PC-3 (cell line): ENCODE measurements at regions not wholly inside any gene's neighbourhood (a gene's known extent, or its start where the extent isn't known, plus 50 kb on each side); places are given as distances from the start of the nearest gene placed in this dataset.
"Not testable (repeated sequence)": the region's sequence is repeated elsewhere in the genome, so short reads cannot be mapped to it uniquely, and the experiment has no call there.

ENCODE experiments used
- CTCF ChIP-seq: fragments of 300-600 bp; sonication (generic); conservative IDR thresholded peaks from 2 replicates; pipeline ENCODE4 v1.5.1; 2017; ENCODE audit warnings: antibody characterized with exemption, low read depth, mild to moderate bottlenecking, low read length
- EZH2phosphoT487 ChIP-seq: fragments of 300-600 bp; sonication (generic); IDR thresholded peaks from 2 replicates; pipeline ENCODE4 v1.6.1; 2018; ENCODE audit warnings: mild to moderate bottlenecking, antibody characterized with exemption, low read length, borderline replicate concordance

GRCh38 chr9:135195975-135196374, 108.5 kb downstream of the OLFM1 start:
- not testable (repeated sequence) for TF ChIP-seq CTCF, EZH2phosphoT487
